Stimulated activated CD4-positive, alpha-beta T cell treated with anti-CD3 and anti-CD28 coated beads, Interleukin-15, amount 100 ng/mL, for 48 hours (primary cell): ENCODE measurements at regions not wholly inside any gene's neighbourhood (a gene's known extent, or its start where the extent isn't known, plus 50 kb on each side); places are given as distances from the start of the nearest gene placed in this dataset.
A peak's percentile ranks its signal among the peaks of the same experiment; 100 is the strongest.

Experiments used
- DNase-seq, 2 donors: peaks; one replicate each; pipeline ENCODE4 v3.0.0-alpha.2; 2020; ENCODE audit warnings: low read depth in 2 of 2

- no peak for DNase-seq
Measured at GRCh38 chr18:3358310-3358709, 91.7 kb upstream of the TGIF1 start.

- DNase-seq: no peak
Measured at GRCh38 chr18:3360211-3360610, 89.8 kb upstream of the TGIF1 start.

GRCh38 chr18:3367491-3368091 lies 82.4 kb upstream of the TGIF1 start:
- no peak for DNase-seq

GRCh38 chr18:3368193-3368592 lies 81.8 kb upstream of the TGIF1 start:
- DNase-seq: no peak

- no peak for DNase-seq
Measured at GRCh38 chr18:3379685-3380084, 70.3 kb upstream of the TGIF1 start.

GRCh38 chr18:3380384-3380961 lies 69.5 kb upstream of the TGIF1 start:
- DNase-seq: peak in 1 of 2 donors; percentile 15

- no peak for DNase-seq
Measured at GRCh38 chr18:3383381-3383915, 66.5 kb upstream of the TGIF1 start.

GRCh38 chr18:3384664-3385563 lies 65.1 kb upstream of the TGIF1 start:
- DNase-seq: no peak

- no peak for DNase-seq
Measured at GRCh38 chr18:3388323-3388722, 61.6 kb upstream of the TGIF1 start.

- DNase-seq: no peak
Measured at GRCh38 chr18:3388980-3389379, 61.0 kb upstream of the TGIF1 start.

GRCh38 chr18:3389977-3390376 lies 60.0 kb upstream of the TGIF1 start:
- DNase-seq: no peak

GRCh38 chr18:3391704-3392466 lies 58.1 kb upstream of the TGIF1 start:
- DNase-seq: no peak

GRCh38 chr18:3392467-3392855 lies 57.5 kb upstream of the TGIF1 start:
- DNase-seq: no peak

GRCh38 chr18:3394648-3395047 lies 55.3 kb upstream of the TGIF1 start:
- no peak for DNase-seq

GRCh38 chr18:3395466-3395865 lies 54.5 kb upstream of the TGIF1 start:
- DNase-seq: no peak

GRCh38 chr18:3397031-3397750 lies 52.8 kb upstream of the TGIF1 start:
- no peak for DNase-seq

- DNase-seq: no peak
Measured at GRCh38 chr18:3397786-3398185, 52.2 kb upstream of the TGIF1 start.
